ENCODE measurements at regions not wholly inside any gene's neighbourhood (a gene's known extent, or its start where the extent isn't known, plus 50 kb on each side); places are given as distances from the start of the nearest gene placed in this dataset.

- no peaks in the 10 kb centered on the region for H3K9me3 ChIP-seq (ENCODE audit: control insufficient read depth in 2 of 3, insufficient read depth in 1 of 3, low read length in 3 of 3)
- intact Hi-C loops (cut with DNase I) = no loop called here
- no peaks in the 10 kb centered on the region for H3K36me3 ChIP-seq (ENCODE audit: control insufficient read depth in 2 of 3, insufficient read depth in 3 of 3, low read length in 3 of 3)
- TF ChIP-seq, protein P1, sequence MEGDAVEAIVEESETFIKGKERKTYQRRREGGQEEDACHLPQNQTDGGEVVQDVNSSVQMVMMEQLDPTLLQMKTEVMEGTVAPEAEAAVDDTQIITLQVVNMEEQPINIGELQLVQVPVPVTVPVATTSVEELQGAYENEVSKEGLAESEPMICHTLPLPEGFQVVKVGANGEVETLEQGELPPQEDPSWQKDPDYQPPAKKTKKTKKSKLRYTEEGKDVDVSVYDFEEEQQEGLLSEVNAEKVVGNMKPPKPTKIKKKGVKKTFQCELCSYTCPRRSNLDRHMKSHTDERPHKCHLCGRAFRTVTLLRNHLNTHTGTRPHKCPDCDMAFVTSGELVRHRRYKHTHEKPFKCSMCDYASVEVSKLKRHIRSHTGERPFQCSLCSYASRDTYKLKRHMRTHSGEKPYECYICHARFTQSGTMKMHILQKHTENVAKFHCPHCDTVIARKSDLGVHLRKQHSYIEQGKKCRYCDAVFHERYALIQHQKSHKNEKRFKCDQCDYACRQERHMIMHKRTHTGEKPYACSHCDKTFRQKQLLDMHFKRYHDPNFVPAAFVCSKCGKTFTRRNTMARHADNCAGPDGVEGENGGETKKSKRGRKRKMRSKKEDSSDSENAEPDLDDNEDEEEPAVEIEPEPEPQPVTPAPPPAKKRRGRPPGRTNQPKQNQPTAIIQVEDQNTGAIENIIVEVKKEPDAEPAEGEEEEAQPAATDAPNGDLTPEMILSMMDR (IDR thresholded peaks at IDR 0.05; ENCODE audit: borderline replicate concordance, extremely low read depth, insufficient read depth) = no peak
- no peak overlapping the region for H3K9ac ChIP-seq (ENCODE audit: low read length in 3 of 3)
- no peak for DNase-seq
- H3K4me3 ChIP-seq (ENCODE audit: low read length in 3 of 3) = no peak overlapping the region
- H3K27me3 ChIP-seq (ENCODE audit: control insufficient read depth, insufficient read depth, low read length) = no peaks in the 10 kb centered on the region
- H3K27ac ChIP-seq (ENCODE audit: low read depth in 2 of 2, low read length in 2 of 2) = no peak overlapping the region
- no peak for FAIRE-seq
- H3K4me1 ChIP-seq (ENCODE audit: control insufficient read depth in 2 of 3, insufficient read depth in 2 of 3, low read depth in 1 of 3, low read length in 3 of 3) = no peaks in the 10 kb centered on the region
Observed at GRCh38 chr10:84047258-84048010, 91.9 kb upstream of the GHITM start.

DNA sequence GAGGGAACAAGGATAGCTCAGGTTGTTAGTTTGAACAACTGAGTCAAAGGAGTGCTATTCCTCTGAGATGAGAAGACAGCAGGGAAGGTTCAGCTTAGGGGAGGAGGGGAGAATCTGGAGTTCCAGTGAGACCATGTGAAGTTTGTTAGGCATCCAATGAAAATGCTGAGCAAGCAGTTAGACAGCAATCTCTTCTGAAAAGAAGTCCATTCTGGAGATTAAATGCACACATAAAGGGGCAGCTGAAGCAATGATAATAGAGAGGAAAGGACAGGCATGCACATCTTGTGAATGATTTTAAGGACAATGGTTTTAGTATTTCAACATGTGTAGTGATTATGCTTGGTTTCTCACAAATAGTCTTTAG is 89.7 kb upstream of the GHITM start:
- Histone ChIP-seq H3K36me3 (ENCODE audit: control insufficient read depth in 2 of 3, insufficient read depth in 3 of 3, low read length in 3 of 3) (no peaks in the 10 kb centered on the region), H3K27me3 (ENCODE audit: control insufficient read depth, insufficient read depth, low read length) (no peaks in the 10 kb centered on the region), H3K9ac (ENCODE audit: low read length in 3 of 3) (no peak overlapping the region), H3K4me3 (ENCODE audit: low read length in 3 of 3) (no peak overlapping the region), H3K9me3 (ENCODE audit: control insufficient read depth in 2 of 3, insufficient read depth in 1 of 3, low read length in 3 of 3) (no peaks in the 10 kb centered on the region), H3K27ac (ENCODE audit: low read depth in 2 of 2, low read length in 2 of 2) (no peak overlapping the region), H3K4me1 (ENCODE audit: control insufficient read depth in 2 of 3, insufficient read depth in 2 of 3, low read depth in 1 of 3, low read length in 3 of 3) (no peaks in the 10 kb centered on the region)
- intact Hi-C loops (cut with DNase I) = no loop called here
- no peak for FAIRE-seq
- DNase-seq = no peak
- TF ChIP-seq, protein P1 (IDR thresholded peaks at IDR 0.05; ENCODE audit: borderline replicate concordance, extremely low read depth, insufficient read depth) = no peak

GRCh38 chr10:84053626-84054025 is 85.7 kb upstream of the GHITM start:
- no peaks in the 10 kb centered on the region for H3K36me3 ChIP-seq (ENCODE audit: control insufficient read depth in 2 of 3, insufficient read depth in 3 of 3, low read length in 3 of 3)
- no peak overlapping the region for H3K4me3 ChIP-seq (ENCODE audit: low read length in 3 of 3)
- DNase-seq = no peak
- no peaks in the 10 kb centered on the region for H3K27me3 ChIP-seq (ENCODE audit: control insufficient read depth, insufficient read depth, low read length)
- no peak overlapping the region for H3K9ac ChIP-seq (ENCODE audit: low read length in 3 of 3)
- H3K27ac ChIP-seq (ENCODE audit: low read depth in 2 of 2, low read length in 2 of 2) = no peak overlapping the region
- no peak for FAIRE-seq
- H3K9me3 ChIP-seq (ENCODE audit: control insufficient read depth in 2 of 3, insufficient read depth in 1 of 3, low read length in 3 of 3) = no peaks in the 10 kb centered on the region
- TF ChIP-seq, protein P1 (IDR thresholded peaks at IDR 0.05; ENCODE audit: borderline replicate concordance, extremely low read depth, insufficient read depth) = no peak
- H3K4me1 ChIP-seq (ENCODE audit: control insufficient read depth in 2 of 3, insufficient read depth in 2 of 3, low read depth in 1 of 3, low read length in 3 of 3) = peaks cover 0 to 8% (median 0%) of the 10 kb centered on the region in 3 donors
- intact Hi-C loops (cut with DNase I) = no loop called here

DNA sequence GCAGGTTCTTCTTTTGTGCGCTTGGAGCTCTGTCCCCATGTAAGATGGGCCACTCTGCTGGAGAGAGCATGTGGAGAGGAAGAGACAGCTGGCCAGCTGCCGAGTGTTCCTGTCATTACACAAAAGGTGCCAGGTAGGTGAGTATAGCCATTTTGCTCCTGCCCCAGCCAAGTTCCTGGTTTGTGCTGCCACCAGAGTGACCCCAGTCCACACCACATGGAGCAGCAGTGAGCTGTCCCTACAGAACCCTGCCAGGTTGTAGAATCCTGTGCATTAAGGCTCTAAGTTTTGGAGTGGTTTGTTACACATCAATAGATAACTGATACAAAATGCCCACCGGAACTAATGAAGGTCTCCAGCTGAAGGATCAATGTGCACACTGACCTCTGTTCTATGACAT is 84.6 kb upstream of the GHITM start:
- H3K9me3 ChIP-seq (ENCODE audit: control insufficient read depth in 2 of 3, insufficient read depth in 1 of 3, low read length in 3 of 3) = no peaks in the 10 kb centered on the region
- H3K9ac ChIP-seq (ENCODE audit: low read length in 3 of 3) = no peak overlapping the region
- no peaks in the 10 kb centered on the region for H3K36me3 ChIP-seq (ENCODE audit: control insufficient read depth in 2 of 3, insufficient read depth in 3 of 3, low read length in 3 of 3)
- DNase-seq (no peak), FAIRE-seq (no peak)
- intact Hi-C loops (cut with DNase I) = no loop called here
- H3K4me1 ChIP-seq (ENCODE audit: control insufficient read depth in 2 of 3, insufficient read depth in 2 of 3, low read depth in 1 of 3, low read length in 3 of 3) = peaks cover 0 to 11% (median 0%) of the 10 kb centered on the region in 3 donors
- TF ChIP-seq, protein P1 (IDR thresholded peaks at IDR 0.05; ENCODE audit: borderline replicate concordance, extremely low read depth, insufficient read depth) = no peak
- H3K27ac ChIP-seq (ENCODE audit: low read depth in 2 of 2, low read length in 2 of 2) = no peak overlapping the region
- no peaks in the 10 kb centered on the region for H3K27me3 ChIP-seq (ENCODE audit: control insufficient read depth, insufficient read depth, low read length)
- H3K4me3 ChIP-seq (ENCODE audit: low read length in 3 of 3) = no peak overlapping the region
